Loucy (cell line): ENCODE measurements at regions not wholly inside any gene's neighbourhood (a gene's known extent, or its start where the extent isn't known, plus 50 kb on each side); places are given as distances from the start of the nearest gene placed in this dataset.

ENCODE experiments used
- H2AFZ ChIP-seq: fragments of 200-600 bp; sonication (generic); 2 replicates; pipeline ENCODE4 v1.6.0; 2016; ENCODE audit warnings: antibody characterized with exemption, mild to moderate bottlenecking, low read length, moderate library complexity
- H3F3A ChIP-seq: fragments of 200-600 bp; 2 replicates; pipeline ENCODE4 v1.6.0; 2016; ENCODE audit warnings: antibody characterized with exemption, low read depth, mild to moderate bottlenecking
- H3K27me3 ChIP-seq: fragments of 200-600 bp; sonication (generic); 2 replicates; pipeline ENCODE4 v1.6.1; 2014; ENCODE audit warnings: low read length, mild to moderate bottlenecking; ENCODE audit not compliant: insufficient read depth, poor library complexity, severe bottlenecking
- H3K36me3 ChIP-seq: fragments of 200-600 bp; sonication (generic); 2 replicates; pipeline ENCODE4 v1.6.1; 2016; ENCODE audit warnings: low read length; ENCODE audit not compliant: insufficient read depth
- H3K4me1 ChIP-seq: fragments of 200-600 bp; sonication (generic); 2 replicates; pipeline ENCODE4 v1.5.1; 2014; ENCODE audit warnings: low read length, mild to moderate bottlenecking; ENCODE audit not compliant: insufficient read depth, poor library complexity, severe bottlenecking
- H3K4me2 ChIP-seq: fragments of 200-600 bp; sonication (generic); 2 replicates; pipeline ENCODE4 v1.6.0; 2014; ENCODE audit warnings: antibody characterized with exemption, low read length, low read depth, mild to moderate bottlenecking; ENCODE audit not compliant: poor library complexity, severe bottlenecking
- H3K4me3 ChIP-seq: fragments of 200-600 bp; sonication (generic); 2 replicates; pipeline ENCODE4 v1.5.1; 2014; ENCODE audit warnings: low read length, mild to moderate bottlenecking, mixed read lengths; ENCODE audit not compliant: poor library complexity, severe bottlenecking
- H3K79me2 ChIP-seq: fragments of 200-600 bp; sonication (generic); 2 replicates; pipeline ENCODE4 v1.6.1; 2014; ENCODE audit warnings: low read length; ENCODE audit not compliant: insufficient read depth
- H3K9ac ChIP-seq: fragments of 200-600 bp; sonication (generic); 2 replicates; pipeline ENCODE4 v1.6.0; 2014; ENCODE audit warnings: mild to moderate bottlenecking, low read depth, low read length, moderate library complexity; ENCODE audit not compliant: poor library complexity, severe bottlenecking
- H3K9me2 ChIP-seq: fragments of 200-600 bp; sonication (generic); replicated peaks from 2 replicates; pipeline ENCODE4 v1.6.1; 2016; ENCODE audit warnings: low read depth, low read length, mixed read lengths
- H3K9me3 ChIP-seq: fragments of 200-600 bp; sonication (generic); 2 replicates; pipeline ENCODE4 v1.6.1; 2014; ENCODE audit warnings: mild to moderate bottlenecking, antibody characterized with exemption, low read length, low read depth; ENCODE audit not compliant: insufficient read depth
- H4K20me1 ChIP-seq: fragments of 200-600 bp; sonication (generic); 2 replicates; pipeline ENCODE4 v1.6.0; 2014; ENCODE audit warnings: antibody characterized with exemption, low read length, mild to moderate bottlenecking; ENCODE audit not compliant: insufficient read depth, poor library complexity, severe bottlenecking
- EZH2phosphoT487 ChIP-seq: fragments of 200-600 bp; IDR thresholded peaks from 2 replicates; pipeline ENCODE4 v1.6.1; 2018; ENCODE audit warnings: antibody characterized with exemption, mild to moderate bottlenecking, moderate library complexity, borderline replicate concordance
- TF ChIP-seq, protein P1 (sequence below): fragments of 200-600 bp; sonication (generic); conservative IDR thresholded peaks from 2 replicates; pipeline ENCODE4 v1.5.1; 2014; ENCODE audit warnings: mild to moderate bottlenecking, antibody characterized with exemption, low read length

GRCh38 chr6:15894973-15895725 is 232.3 kb upstream of the DTNBP1 start:
- H3K9me2 ChIP-seq: no peaks in the 10 kb centered on the region
- no peak overlapping the region for H3K4me2 ChIP-seq
- no peaks in the 10 kb centered on the region for H3F3A ChIP-seq
- H3K4me3 ChIP-seq: no peak overlapping the region
- peaks cover 18% of the 10 kb centered on the region for H3K4me1 ChIP-seq
- no peaks in the 10 kb centered on the region for H3K27me3 ChIP-seq
- H3K36me3 ChIP-seq: no peaks in the 10 kb centered on the region
- H3K9ac ChIP-seq: no peak overlapping the region
- H4K20me1 ChIP-seq: no peaks in the 10 kb centered on the region
- H3K79me2 ChIP-seq: no peaks in the 10 kb centered on the region
- TF ChIP-seq, protein P1, sequence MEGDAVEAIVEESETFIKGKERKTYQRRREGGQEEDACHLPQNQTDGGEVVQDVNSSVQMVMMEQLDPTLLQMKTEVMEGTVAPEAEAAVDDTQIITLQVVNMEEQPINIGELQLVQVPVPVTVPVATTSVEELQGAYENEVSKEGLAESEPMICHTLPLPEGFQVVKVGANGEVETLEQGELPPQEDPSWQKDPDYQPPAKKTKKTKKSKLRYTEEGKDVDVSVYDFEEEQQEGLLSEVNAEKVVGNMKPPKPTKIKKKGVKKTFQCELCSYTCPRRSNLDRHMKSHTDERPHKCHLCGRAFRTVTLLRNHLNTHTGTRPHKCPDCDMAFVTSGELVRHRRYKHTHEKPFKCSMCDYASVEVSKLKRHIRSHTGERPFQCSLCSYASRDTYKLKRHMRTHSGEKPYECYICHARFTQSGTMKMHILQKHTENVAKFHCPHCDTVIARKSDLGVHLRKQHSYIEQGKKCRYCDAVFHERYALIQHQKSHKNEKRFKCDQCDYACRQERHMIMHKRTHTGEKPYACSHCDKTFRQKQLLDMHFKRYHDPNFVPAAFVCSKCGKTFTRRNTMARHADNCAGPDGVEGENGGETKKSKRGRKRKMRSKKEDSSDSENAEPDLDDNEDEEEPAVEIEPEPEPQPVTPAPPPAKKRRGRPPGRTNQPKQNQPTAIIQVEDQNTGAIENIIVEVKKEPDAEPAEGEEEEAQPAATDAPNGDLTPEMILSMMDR: no peak
- TF ChIP-seq EZH2phosphoT487: no peak
- no peak overlapping the region for H2AFZ ChIP-seq
- peaks cover 11% of the 10 kb centered on the region for H3K9me3 ChIP-seq

GRCh38 chr6:15893556-15894253 is 230.9 kb upstream of the DTNBP1 start:
- Histone ChIP-seq H3K9ac (no peak overlapping the region), H3K9me2 (no peaks in the 10 kb centered on the region), H3K36me3 (no peaks in the 10 kb centered on the region), H3K4me1 (peaks cover 18% of the 10 kb centered on the region), H2AFZ (no peak overlapping the region), H3F3A (no peaks in the 10 kb centered on the region), H3K27me3 (no peaks in the 10 kb centered on the region), H3K79me2 (no peaks in the 10 kb centered on the region), H3K4me2 (no peak overlapping the region), H3K9me3 (peaks cover 11% of the 10 kb centered on the region), H4K20me1 (no peaks in the 10 kb centered on the region), H3K4me3 (no peak overlapping the region)
- TF ChIP-seq, protein P1: peak; percentile 65
- TF ChIP-seq EZH2phosphoT487: no peak

- no peak overlapping the region for H2AFZ ChIP-seq
- TF ChIP-seq, protein P1: no peak
- no peak for TF ChIP-seq EZH2phosphoT487
- no peak overlapping the region for H3K4me2 ChIP-seq
- H3K4me1 ChIP-seq: peaks cover 21% of the 10 kb centered on the region
- no peaks in the 10 kb centered on the region for H3K9me2 ChIP-seq
- no peaks in the 10 kb centered on the region for H3K27me3 ChIP-seq
- H3K4me3 ChIP-seq: no peak overlapping the region
- H4K20me1 ChIP-seq: no peaks in the 10 kb centered on the region
- H3K36me3 ChIP-seq: no peaks in the 10 kb centered on the region
- no peaks in the 10 kb centered on the region for H3F3A ChIP-seq
- H3K9me3 ChIP-seq: peaks cover 11% of the 10 kb centered on the region
- no peak overlapping the region for H3K9ac ChIP-seq
- no peaks in the 10 kb centered on the region for H3K79me2 ChIP-seq
Measured at GRCh38 chr6:15892369-15892768, 229.5 kb upstream of the DTNBP1 start.
